Urinary bladder (tissue), 3 donors: ENCODE measurements at regions not wholly inside any gene's neighbourhood (a gene's known extent, or its start where the extent isn't known, plus 50 kb on each side); places are given as distances from the start of the nearest gene placed in this dataset.
"Not testable (repeated sequence)": the region's sequence is repeated elsewhere in the genome, so short reads cannot be mapped to it uniquely, and the experiment has no call there.

Experiments
- DNase-seq: peaks from one replicate; pipeline ENCODE4 v3.0.0-alpha.2; 2015; ENCODE audit errors: extremely low spot score
- H3K27ac ChIP-seq: one replicate; pipeline ENCODE4 v1.5.1; 2013; ENCODE audit warnings: low read depth, mild to moderate bottlenecking, moderate library complexity
- H3K36me3 ChIP-seq: one replicate; pipeline ENCODE4 v1.6.1; 2013; ENCODE audit warnings: mild to moderate bottlenecking, moderate library complexity; ENCODE audit not compliant: insufficient read depth
- H3K4me1 ChIP-seq: one replicate; pipeline ENCODE4 v1.6.1; 2013; ENCODE audit warnings: mild to moderate bottlenecking, moderate library complexity; ENCODE audit not compliant: insufficient read depth
- H3K4me3 ChIP-seq: one replicate; pipeline ENCODE4 v1.5.1; 2013; ENCODE audit warnings: low read depth, low read length
- WGBS: extraction: QIAGEN DNeasy Blood & Tissue Kit; methylation state at CpG from one replicate; pipeline ENCODE4 v1.1.7; 2013; 5-methylcytosine and 5-hydroxymethylcytosine counted together
- donor health status: healthy with polysubstance abuse.
- donor health status: healthy.

GRCh38 chr17:14580499-14580898 lies 279.6 kb downstream of the HS3ST3B1 start:
- Histone ChIP-seq H3K4me1 (no peaks in the 10 kb centered on the region), H3K36me3 (no peaks in the 10 kb centered on the region), H3K27ac (no peak overlapping the region), H3K4me3 (no peak overlapping the region)
- WGBS: 48% methylated on average over 5 of the region's 5 CpGs
- DNase-seq: no peak

GRCh38 chr17:14579716-14580115 lies 278.8 kb downstream of the HS3ST3B1 start:
- DNase-seq: no peak
- Histone ChIP-seq H3K4me3 (no peak overlapping the region), H3K27ac (no peak overlapping the region), H3K36me3 (no peaks in the 10 kb centered on the region), H3K4me1 (no peaks in the 10 kb centered on the region)
- WGBS: 56% methylated on average over 3 of the region's 3 CpGs

GRCh38 chr17:14575471-14575953 lies 274.6 kb downstream of the HS3ST3B1 start:
- Histone ChIP-seq H3K4me1 (no peaks in the 10 kb centered on the region), H3K27ac (no peak overlapping the region), H3K4me3 (no peak overlapping the region), H3K36me3 (no peaks in the 10 kb centered on the region)
- 34% methylated on average over 8 of the region's 8 CpGs for WGBS
- DNase-seq: peak; percentile 6

- 81% methylated on average over 8 of the region's 8 CpGs for WGBS
- DNase-seq, H3K4me3 ChIP-seq, H3K36me3 ChIP-seq, H3K4me1 ChIP-seq, H3K27ac ChIP-seq: not testable (repeated sequence)
Measured at GRCh38 chr17:14560325-14560724, 259.4 kb downstream of the HS3ST3B1 start.

GRCh38 chr17:14559264-14560119 lies 258.6 kb downstream of the HS3ST3B1 start:
- H3K4me1 ChIP-seq: no peaks in the 10 kb centered on the region
- WGBS: 22% methylated on average over 10 of the region's 10 CpGs
- DNase-seq: no peak
- H3K4me3 ChIP-seq: no peak overlapping the region
- H3K27ac ChIP-seq: no peak overlapping the region
- no peaks in the 10 kb centered on the region for H3K36me3 ChIP-seq

- Histone ChIP-seq H3K27ac (no peak overlapping the region), H3K36me3 (no peaks in the 10 kb centered on the region), H3K4me1 (no peaks in the 10 kb centered on the region), H3K4me3 (no peak overlapping the region)
- DNase-seq: no peak
- 46% methylated on average over 4 of the region's 4 CpGs for WGBS
Measured at GRCh38 chr17:14557480-14557879, 256.6 kb downstream of the HS3ST3B1 start.

- DNase-seq: no peak
- Histone ChIP-seq H3K4me1 (no peaks in the 10 kb centered on the region), H3K36me3 (no peaks in the 10 kb centered on the region), H3K4me3 (no peak overlapping the region), H3K27ac (no peak overlapping the region)
- WGBS: 86% methylated on average over 2 of the region's 2 CpGs
Measured at GRCh38 chr17:14553847-14554246, 253.0 kb downstream of the HS3ST3B1 start.

- WGBS: 57% methylated on average over 7 of the region's 7 CpGs
- H3K27ac ChIP-seq: no peak overlapping the region
- no peak for DNase-seq
Measured at GRCh38 chr17:14552306-14552705, 251.4 kb downstream of the HS3ST3B1 start.

GRCh38 chr17:14547556-14547955 lies 246.7 kb downstream of the HS3ST3B1 start:
- no peak for DNase-seq
- Histone ChIP-seq H3K27ac (no peak overlapping the region), H3K4me1 (no peaks in the 10 kb centered on the region), H3K4me3 (no peak overlapping the region), H3K36me3 (no peaks in the 10 kb centered on the region)
- WGBS: 93% methylated on average over 2 of the region's 2 CpGs

More at GRCh38 chr17:14552306-14552705, 251.4 kb downstream of the HS3ST3B1 start:
- Histone ChIP-seq H3K4me3 (no peak overlapping the region), H3K4me1 (no peaks in the 10 kb centered on the region), H3K36me3 (no peaks in the 10 kb centered on the region)

GRCh38 chr17:14547016-14547415 lies 246.1 kb downstream of the HS3ST3B1 start:
- 82% methylated on average over 5 of the region's 5 CpGs for WGBS
- Histone ChIP-seq H3K4me3 (no peak overlapping the region), H3K36me3 (no peaks in the 10 kb centered on the region), H3K27ac (no peak overlapping the region), H3K4me1 (no peaks in the 10 kb centered on the region)
- DNase-seq: no peak

- Histone ChIP-seq H3K4me3 (no peak overlapping the region), H3K27ac (no peak overlapping the region), H3K4me1 (no peaks in the 10 kb centered on the region), H3K36me3 (no peaks in the 10 kb centered on the region)
- WGBS: 61% methylated on average over 16 of the region's 16 CpGs
- DNase-seq: no peak
Measured at GRCh38 chr17:14545156-14545906, 244.4 kb downstream of the HS3ST3B1 start.

- WGBS: 72% methylated on average over 2 of the region's 2 CpGs
- H3K4me3 ChIP-seq: no peak overlapping the region
- no peaks in the 10 kb centered on the region for H3K4me1 ChIP-seq
Measured at GRCh38 chr17:14541714-14542113, 240.8 kb downstream of the HS3ST3B1 start.

GRCh38 chr17:14539801-14540200 lies 238.9 kb downstream of the HS3ST3B1 start:
- no peak overlapping the region for H3K4me3 ChIP-seq
- no peak overlapping the region for H3K27ac ChIP-seq
- no peaks in the 10 kb centered on the region for H3K36me3 ChIP-seq
- DNase-seq: no peak
- no peaks in the 10 kb centered on the region for H3K4me1 ChIP-seq
- 61% methylated on average over 6 of the region's 6 CpGs for WGBS

More at GRCh38 chr17:14541714-14542113, 240.8 kb downstream of the HS3ST3B1 start:
- H3K36me3 ChIP-seq: no peaks in the 10 kb centered on the region
- no peak overlapping the region for H3K27ac ChIP-seq
- no peak for DNase-seq

GRCh38 chr17:14532242-14532641 lies 231.4 kb downstream of the HS3ST3B1 start:
- not testable (repeated sequence) for H3K4me1 ChIP-seq, H3K36me3 ChIP-seq, H3K4me3 ChIP-seq, DNase-seq, H3K27ac ChIP-seq
- whole genome bisulfite sequencing: 91% methylated on average over 3 of the region's 3 CpGs
